ENCODE measurements at regions not wholly inside any gene's neighbourhood (a gene's known extent, or its start where the extent isn't known, plus 50 kb on each side); places are given as distances from the start of the nearest gene placed in this dataset.
A peak's percentile ranks its signal among the peaks of the same experiment; 100 is the strongest.

- Histone ChIP-seq H4K20me1 (ENCODE audit: control insufficient read depth, extremely low read depth, insufficient read depth, low read length) (no peaks in the 10 kb centered on the region), H3K27ac (ENCODE audit: insufficient read depth, low read length) (no peak overlapping the region), H3K4me1 (ENCODE audit: control insufficient read depth, extremely low read depth, insufficient read depth, low read length) (no peaks in the 10 kb centered on the region), H3K36me3 (ENCODE audit: control insufficient read depth, insufficient read depth, low read length) (no peaks in the 10 kb centered on the region), H3K4me3 (replicated peaks in 1 of 4; ENCODE audit: control extremely low read depth in 1 of 4, insufficient read depth in 1 of 4, low read depth in 3 of 4, low read length in 4 of 4) (no peak overlapping the region), H3K79me2 (ENCODE audit: control insufficient read depth, insufficient read depth, low read length) (no peaks in the 10 kb centered on the region), H3K9me3 (ENCODE audit: control insufficient read depth, insufficient read depth, low read depth, low read length) (no peaks in the 10 kb centered on the region), H2AFZ (ENCODE audit: low read length) (no peak overlapping the region), H3K9ac (ENCODE audit: insufficient read depth, low read length) (no peak overlapping the region), H3K4me2 (ENCODE audit: extremely low read depth, insufficient read depth, low read length) (no peak overlapping the region), H3K27me3 (ENCODE audit: control insufficient read depth, insufficient read depth, low read length) (no peaks in the 10 kb centered on the region)
- TF ChIP-seq EZH2 (IDR thresholded peaks at IDR 0.05; ENCODE audit: low read length, missing control alignments) (no peak), CTCF (conservative IDR thresholded peaks at IDR 0.05 in 1 of 2, IDR thresholded peaks at IDR 0.05 in 1 of 2; ENCODE audit: low read depth in 1 of 2, low read length in 2 of 2) (no peak)
- no peak for DNase-seq (ENCODE audit: low read depth in 2 of 2)
Observed at GRCh38 chr15:62666046-62666445, 376.5 kb upstream of the TPM1 start.

DNA sequence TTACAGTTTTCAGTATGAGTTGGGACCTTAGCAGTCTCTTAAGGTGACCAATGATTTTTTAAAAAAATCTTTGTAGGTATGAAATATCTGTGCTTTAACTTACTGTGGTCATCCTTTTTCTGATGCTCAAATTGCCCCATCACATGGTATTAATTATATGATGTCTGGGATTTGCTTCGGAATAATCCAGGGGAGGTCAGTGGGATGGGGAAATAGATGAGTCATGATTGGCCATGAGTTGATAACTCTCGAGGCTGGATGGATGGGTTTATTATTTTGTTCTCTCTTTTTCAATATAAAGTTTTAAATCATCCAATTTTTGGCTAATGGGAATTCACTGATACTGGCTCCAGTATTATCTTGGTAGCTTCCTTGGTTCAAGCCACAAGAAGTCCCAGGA, 370.3 kb upstream of the TPM1 start:
- Histone ChIP-seq H3K36me3 (ENCODE audit: control insufficient read depth, insufficient read depth, low read length) (peaks cover 4% of the 10 kb centered on the region), H3K4me2 (ENCODE audit: extremely low read depth, insufficient read depth, low read length) (no peak overlapping the region), H3K4me1 (ENCODE audit: control insufficient read depth, extremely low read depth, insufficient read depth, low read length) (no peaks in the 10 kb centered on the region), H4K20me1 (ENCODE audit: control insufficient read depth, extremely low read depth, insufficient read depth, low read length) (no peaks in the 10 kb centered on the region), H2AFZ (ENCODE audit: low read length) (no peak overlapping the region), H3K9me3 (ENCODE audit: control insufficient read depth, insufficient read depth, low read depth, low read length) (no peaks in the 10 kb centered on the region), H3K79me2 (ENCODE audit: control insufficient read depth, insufficient read depth, low read length) (no peaks in the 10 kb centered on the region), H3K9ac (ENCODE audit: insufficient read depth, low read length) (no peak overlapping the region), H3K27ac (ENCODE audit: insufficient read depth, low read length) (no peak overlapping the region), H3K27me3 (ENCODE audit: control insufficient read depth, insufficient read depth, low read length) (no peaks in the 10 kb centered on the region), H3K4me3 (replicated peaks in 1 of 4; ENCODE audit: control extremely low read depth in 1 of 4, insufficient read depth in 1 of 4, low read depth in 3 of 4, low read length in 4 of 4) (no peak overlapping the region)
- TF ChIP-seq EZH2 (IDR thresholded peaks at IDR 0.05; ENCODE audit: low read length, missing control alignments) (no peak), CTCF (conservative IDR thresholded peaks at IDR 0.05 in 1 of 2, IDR thresholded peaks at IDR 0.05 in 1 of 2; ENCODE audit: low read depth in 1 of 2, low read length in 2 of 2) (no peak)
- peak; percentile 7 to 36 for DNase-seq (ENCODE audit: low read depth in 2 of 2)

DNA sequence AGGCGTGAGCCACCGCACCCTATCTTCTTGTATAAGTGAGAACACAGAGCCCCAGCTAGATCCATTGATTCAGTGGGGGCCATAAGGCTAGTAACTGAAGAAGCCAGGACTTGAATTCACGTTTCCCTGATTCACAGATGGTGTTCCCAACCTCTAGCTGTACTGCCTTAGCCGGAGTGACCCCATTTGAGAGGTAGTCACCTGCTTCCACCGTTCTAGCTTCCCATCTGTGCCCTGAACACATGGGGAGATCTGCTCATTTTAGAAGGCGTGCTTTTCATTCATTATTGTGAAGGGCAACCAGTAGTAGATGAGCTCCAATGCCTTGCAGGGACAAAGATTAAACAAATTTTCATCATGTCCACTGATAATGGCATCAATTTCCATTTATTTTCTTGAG, 365.7 kb upstream of the TPM1 start:
- H3K27ac ChIP-seq (ENCODE audit: insufficient read depth, low read length) = no peak overlapping the region
- H3K27me3 ChIP-seq (ENCODE audit: control insufficient read depth, insufficient read depth, low read length) = no peaks in the 10 kb centered on the region
- no peaks in the 10 kb centered on the region for H3K79me2 ChIP-seq (ENCODE audit: control insufficient read depth, insufficient read depth, low read length)
- TF ChIP-seq CTCF (conservative IDR thresholded peaks at IDR 0.05 in 1 of 2, IDR thresholded peaks at IDR 0.05 in 1 of 2; ENCODE audit: low read depth in 1 of 2, low read length in 2 of 2) (no peak), EZH2 (IDR thresholded peaks at IDR 0.05; ENCODE audit: low read length, missing control alignments) (no peak)
- no peak overlapping the region for H2AFZ ChIP-seq (ENCODE audit: low read length)
- H3K36me3 ChIP-seq (ENCODE audit: control insufficient read depth, insufficient read depth, low read length) = peaks cover 4% of the 10 kb centered on the region
- no peak overlapping the region for H3K4me2 ChIP-seq (ENCODE audit: extremely low read depth, insufficient read depth, low read length)
- H3K9ac ChIP-seq (ENCODE audit: insufficient read depth, low read length) = no peak overlapping the region
- H3K9me3 ChIP-seq (ENCODE audit: control insufficient read depth, insufficient read depth, low read depth, low read length) = no peaks in the 10 kb centered on the region
- no peak overlapping the region for H3K4me3 ChIP-seq (replicated peaks in 1 of 4; ENCODE audit: control extremely low read depth in 1 of 4, insufficient read depth in 1 of 4, low read depth in 3 of 4, low read length in 4 of 4)
- no peak for DNase-seq (ENCODE audit: low read depth in 2 of 2)
- no peaks in the 10 kb centered on the region for H4K20me1 ChIP-seq (ENCODE audit: control insufficient read depth, extremely low read depth, insufficient read depth, low read length)
- no peaks in the 10 kb centered on the region for H3K4me1 ChIP-seq (ENCODE audit: control insufficient read depth, extremely low read depth, insufficient read depth, low read length)

Data from fibroblast of lung (primary cell).